ENCODE measurements at regions not wholly inside any gene's neighbourhood (a gene's known extent, or its start where the extent isn't known, plus 50 kb on each side); places are given as distances from the start of the nearest gene placed in this dataset.

GRCh38 chr1:232859216-232859615, 54.0 kb downstream of the MAP10 start (continued):
- TF ChIP-seq SIRT6 (IDR thresholded peaks at IDR 0.05; ENCODE audit: low read length): no peak
- TF ChIP-seq TEAD4 (IDR thresholded peaks at IDR 0.05; ENCODE audit: low read depth, low read length): no peak
